ENCODE measurements at regions not wholly inside any gene's neighbourhood (a gene's known extent, or its start where the extent isn't known, plus 50 kb on each side); places are given as distances from the start of the nearest gene placed in this dataset.

GRCh38 chr3:162150790-162151189, 654.2 kb downstream of the OTOL1 start (continued):
- TF ChIP-seq, protein P1, sequence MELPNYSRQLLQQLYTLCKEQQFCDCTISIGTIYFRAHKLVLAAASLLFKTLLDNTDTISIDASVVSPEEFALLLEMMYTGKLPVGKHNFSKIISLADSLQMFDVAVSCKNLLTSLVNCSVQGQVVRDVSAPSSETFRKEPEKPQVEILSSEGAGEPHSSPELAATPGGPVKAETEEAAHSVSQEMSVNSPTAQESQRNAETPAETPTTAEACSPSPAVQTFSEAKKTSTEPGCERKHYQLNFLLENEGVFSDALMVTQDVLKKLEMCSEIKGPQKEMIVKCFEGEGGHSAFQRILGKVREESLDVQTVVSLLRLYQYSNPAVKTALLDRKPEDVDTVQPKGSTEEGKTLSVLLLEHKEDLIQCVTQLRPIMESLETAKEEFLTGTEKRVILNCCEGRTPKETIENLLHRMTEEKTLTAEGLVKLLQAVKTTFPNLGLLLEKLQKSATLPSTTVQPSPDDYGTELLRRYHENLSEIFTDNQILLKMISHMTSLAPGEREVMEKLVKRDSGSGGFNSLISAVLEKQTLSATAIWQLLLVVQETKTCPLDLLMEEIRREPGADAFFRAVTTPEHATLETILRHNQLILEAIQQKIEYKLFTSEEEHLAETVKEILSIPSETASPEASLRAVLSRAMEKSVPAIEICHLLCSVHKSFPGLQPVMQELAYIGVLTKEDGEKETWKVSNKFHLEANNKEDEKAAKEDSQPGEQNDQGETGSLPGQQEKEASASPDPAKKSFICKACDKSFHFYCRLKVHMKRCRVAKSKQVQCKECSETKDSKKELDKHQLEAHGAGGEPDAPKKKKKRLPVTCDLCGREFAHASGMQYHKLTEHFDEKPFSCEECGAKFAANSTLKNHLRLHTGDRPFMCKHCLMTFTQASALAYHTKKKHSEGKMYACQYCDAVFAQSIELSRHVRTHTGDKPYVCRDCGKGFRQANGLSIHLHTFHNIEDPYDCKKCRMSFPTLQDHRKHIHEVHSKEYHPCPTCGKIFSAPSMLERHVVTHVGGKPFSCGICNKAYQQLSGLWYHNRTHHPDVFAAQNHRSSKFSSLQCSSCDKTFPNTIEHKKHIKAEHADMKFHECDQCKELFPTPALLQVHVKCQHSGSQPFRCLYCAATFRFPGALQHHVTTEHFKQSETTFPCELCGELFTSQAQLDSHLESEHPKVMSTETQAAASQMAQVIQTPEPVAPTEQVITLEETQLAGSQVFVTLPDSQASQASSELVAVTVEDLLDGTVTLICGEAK (IDR thresholded peaks at IDR 0.05; ENCODE audit: borderline replicate concordance): no peak
- TF ChIP-seq EZH2 (IDR thresholded peaks at IDR 0.05; ENCODE audit: borderline replicate concordance, control insufficient read depth, low read depth, low read length) (no peak), ATF2 (IDR thresholded peaks at IDR 0.05; ENCODE audit: low read length) (no peak), ZSCAN29 (IDR thresholded peaks at IDR 0.05) (no peak)
- TF ChIP-seq, protein P2, sequence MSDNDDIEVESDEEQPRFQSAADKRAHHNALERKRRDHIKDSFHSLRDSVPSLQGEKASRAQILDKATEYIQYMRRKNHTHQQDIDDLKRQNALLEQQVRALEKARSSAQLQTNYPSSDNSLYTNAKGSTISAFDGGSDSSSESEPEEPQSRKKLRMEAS (IDR thresholded peaks at IDR 0.05; ENCODE audit: low read depth, low read length): no peak
- TF ChIP-seq, protein P3, sequence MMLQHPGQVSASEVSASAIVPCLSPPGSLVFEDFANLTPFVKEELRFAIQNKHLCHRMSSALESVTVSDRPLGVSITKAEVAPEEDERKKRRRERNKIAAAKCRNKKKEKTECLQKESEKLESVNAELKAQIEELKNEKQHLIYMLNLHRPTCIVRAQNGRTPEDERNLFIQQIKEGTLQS (IDR thresholded peaks at IDR 0.05; ENCODE audit: borderline replicate concordance, extremely low read depth, low read depth, low read length): no peak

DNA sequence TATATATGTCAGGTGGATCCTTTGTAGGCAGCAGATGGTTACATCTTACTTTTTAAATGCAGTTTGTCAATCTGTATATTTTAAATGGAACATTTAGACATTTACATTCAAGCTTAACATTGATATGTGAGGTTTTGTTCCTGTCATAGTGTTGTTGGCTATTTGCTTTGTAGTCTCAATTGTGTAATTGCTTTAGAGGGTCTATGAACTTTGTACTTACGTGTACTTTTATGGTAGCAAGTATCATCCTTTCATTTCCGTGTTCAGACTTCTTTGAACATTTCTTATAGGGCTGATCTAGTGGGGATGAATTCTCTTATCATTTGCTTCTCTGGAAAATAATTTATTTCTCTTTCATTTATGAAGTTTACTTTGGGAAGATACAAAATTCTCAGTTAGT, 656.0 kb downstream of the OTOL1 start:
- in situ Hi-C loops (cut with MboI): no loop called here
- 0% methylated on average over 2 of the region's 2 CpGs for WGBS (ENCODE audit: insufficient coverage, insufficient replicate concordance, low lambda C conversion rate, missing lambda C conversion rate)
- Histone ChIP-seq H3K36me3 (ENCODE audit: control insufficient read depth in 2 of 2, insufficient read depth in 2 of 2, low read length in 1 of 2) (no peaks in the 10 kb centered on the region), H3K9me3 (replicated peaks; ENCODE audit: control insufficient read depth, insufficient read depth, low read length) (no peaks in the 10 kb centered on the region), H3K9ac (ENCODE audit: control insufficient read depth, insufficient read depth, low read length) (no peak overlapping the region), H3K4me2 (ENCODE audit: control insufficient read depth, insufficient read depth) (no peak overlapping the region), H3K27ac (ENCODE audit: control insufficient read depth, insufficient read depth) (no peak overlapping the region), H3K4me3 (no peak overlapping the region), H3K4me1 (ENCODE audit: control insufficient read depth, insufficient read depth, low read length) (no peaks in the 10 kb centered on the region), H3K27me3 (replicated peaks in 1 of 2; ENCODE audit: control insufficient read depth in 2 of 2, insufficient read depth in 2 of 2, low read length in 1 of 2) (no peaks in the 10 kb centered on the region), H2AFZ (ENCODE audit: control insufficient read depth, low read depth, low read length) (no peak overlapping the region), H3K79me2 (ENCODE audit: control insufficient read depth, insufficient read depth, low read length) (no peaks in the 10 kb centered on the region), H4K20me1 (ENCODE audit: control insufficient read depth, insufficient read depth) (no peaks in the 10 kb centered on the region)
- intact Hi-C loops (cut with micrococcal nuclease; ENCODE audit: unreplicated experiment): no loop called here
- ChIA-PET RAD21 (ENCODE audit: unreplicated experiment) (no interaction called here), POLR2A (no interaction called here), SMC1A (ENCODE audit: uncharacterized antibody, unreplicated experiment) (interaction anchor here (0.7 kb wide), 1 partner anchor 44 kb away, joined by 3 read pairs; no protein-coding TSS in a partner anchor), CTCF (no interaction called here)
- BruUV-seq (replicated peaks): no TSS peak
- ATAC-seq (no peak), DNase-seq (ENCODE audit: low read depth, low spot score) (no peak), FAIRE-seq (no peak)
- TF ChIP-seq, protein P4, sequence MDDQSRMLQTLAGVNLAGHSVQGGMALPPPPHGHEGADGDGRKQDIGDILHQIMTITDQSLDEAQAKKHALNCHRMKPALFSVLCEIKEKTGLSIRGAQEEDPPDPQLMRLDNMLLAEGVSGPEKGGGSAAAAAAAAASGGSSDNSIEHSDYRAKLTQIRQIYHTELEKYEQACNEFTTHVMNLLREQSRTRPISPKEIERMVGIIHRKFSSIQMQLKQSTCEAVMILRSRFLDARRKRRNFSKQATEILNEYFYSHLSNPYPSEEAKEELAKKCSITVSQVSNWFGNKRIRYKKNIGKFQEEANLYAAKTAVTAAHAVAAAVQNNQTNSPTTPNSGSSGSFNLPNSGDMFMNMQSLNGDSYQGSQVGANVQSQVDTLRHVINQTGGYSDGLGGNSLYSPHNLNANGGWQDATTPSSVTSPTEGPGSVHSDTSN (IDR thresholded peaks at IDR 0.05; ENCODE audit: insufficient replicate concordance, low read depth, low read length): no peak
- TF ChIP-seq PAX5 (IDR thresholded peaks at IDR 0.05; ENCODE audit: borderline replicate concordance, low read depth, low read length) (no peak), SIX5 (IDR thresholded peaks at IDR 0.05; ENCODE audit: low read depth, low read length, severe bottlenecking) (no peak), RAD21 (IDR thresholded peaks at IDR 0.05; ENCODE audit: insufficient read depth, low read depth, low read length) (no peak), KDM1A (IDR thresholded peaks at IDR 0.05; ENCODE audit: borderline replicate concordance) (no peak), POLR2AphosphoS2 (IDR thresholded peaks at IDR 0.05; ENCODE audit: low read depth, low read length) (no peak), MXI1 (IDR thresholded peaks at IDR 0.05; ENCODE audit: low read depth, low read length) (no peak), SIN3A (IDR thresholded peaks at IDR 0.05; ENCODE audit: low read depth, low read length) (no peak)
- TF ChIP-seq, protein P5, sequence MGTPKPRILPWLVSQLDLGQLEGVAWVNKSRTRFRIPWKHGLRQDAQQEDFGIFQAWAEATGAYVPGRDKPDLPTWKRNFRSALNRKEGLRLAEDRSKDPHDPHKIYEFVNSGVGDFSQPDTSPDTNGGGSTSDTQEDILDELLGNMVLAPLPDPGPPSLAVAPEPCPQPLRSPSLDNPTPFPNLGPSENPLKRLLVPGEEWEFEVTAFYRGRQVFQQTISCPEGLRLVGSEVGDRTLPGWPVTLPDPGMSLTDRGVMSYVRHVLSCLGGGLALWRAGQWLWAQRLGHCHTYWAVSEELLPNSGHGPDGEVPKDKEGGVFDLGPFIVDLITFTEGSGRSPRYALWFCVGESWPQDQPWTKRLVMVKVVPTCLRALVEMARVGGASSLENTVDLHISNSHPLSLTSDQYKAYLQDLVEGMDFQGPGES (IDR thresholded peaks at IDR 0.05): no peak
